HepG2 (cell line): ENCODE measurements at regions not wholly inside any gene's neighbourhood (a gene's known extent, or its start where the extent isn't known, plus 50 kb on each side); places are given as distances from the start of the nearest gene placed in this dataset.

Experiments used
- ATAC-seq: fragments of 200-7000 bp; cut with Tn5 transposase; 3 replicates; pipeline ENCODE4 v1.9.1; 2020; ENCODE audit warnings: mild to moderate bottlenecking, moderate library complexity
- BruUV-seq: library from RNA; stranded (reverse); fragments of 400-500 nt; replicated peaks from 2 replicates; lab custom pipeline; 2021; lab: Mats Ljungman, UMichigan
- CTCF ChIA-PET: fragments of 300-600 bp; formaldehyde crosslinking; extraction: SDS; loops from one replicate; lab custom pipeline; 2021; ENCODE audit warnings: low total read pairs, inconsistent platforms, low intra/inter-chr PET ratio; lab: Yijun Ruan, JAX
- POLR2A ChIA-PET: fragments of 350-600 bp; sonication (Branson Sonifier 250); formaldehyde crosslinking; loops from one replicate; lab custom pipeline; 2020; ENCODE audit warnings: antibody characterized with exemption, inconsistent platforms; lab: Yijun Ruan, JAX
- DNase-seq: peaks from one replicate; pipeline ENCODE4 v3.0.0-alpha.2; 2015; ENCODE audit warnings: low spot score
- FAIRE-seq: peaks from 3 replicates; lab custom pipeline; 2011; peaks lifted over from hg19 to GRCh38; lab: Jason Lieb, UNC
- H2AFZ ChIP-seq: one replicate; pipeline ENCODE4 v1.6.1; 2011; ENCODE audit warnings: low read length, inconsistent platforms
- H3K27ac ChIP-seq: fragments of 300-600 bp; 3 replicates; pipeline ENCODE4 v1.8.0; 2011; ENCODE audit warnings: mixed run types, mild to moderate bottlenecking, mixed read lengths, low read length, inconsistent platforms; ENCODE audit not compliant: insufficient read depth; ENCODE audit errors: extremely low read length
- H3K27me3 ChIP-seq, 2 experiments: fragments of 200-600 bp in 1 of 2; 2 replicates in 1 of 2; 3 replicates in 1 of 2; pipeline versions ENCODE4 v1.6.0 to v1.8.0; 2011; ENCODE audit warnings: low read length in 2 of 2, mild to moderate bottlenecking in 2 of 2, moderate library complexity in 2 of 2, inconsistent platforms in 1 of 2; ENCODE audit not compliant: insufficient read depth in 2 of 2, control insufficient read depth in 1 of 2
- H3K36me3 ChIP-seq, 2 experiments: fragments of 200-600 bp in 1 of 2; replicated peaks in 1 of 2; 2 replicates in 1 of 2; 3 replicates in 1 of 2; pipeline versions ENCODE4 v1.5.1 to v1.8.0; 2011; ENCODE audit warnings: low read length in 2 of 2, inconsistent platforms in 1 of 2; ENCODE audit not compliant: insufficient read depth in 2 of 2, control insufficient read depth in 1 of 2
- H3K4me1 ChIP-seq: 2 replicates; pipeline ENCODE4 v1.5.1; 2012; ENCODE audit warnings: low read length, inconsistent platforms; ENCODE audit not compliant: insufficient read depth
- H3K4me2 ChIP-seq: 2 replicates; pipeline ENCODE4 v1.6.0; 2011; ENCODE audit warnings: low read depth, low read length, inconsistent platforms
- H3K4me3 ChIP-seq, 3 experiments: fragments of 200-600 bp in 1 of 3; sonication (generic), shearing (Covaris generic) in 1 of 3; replicated peaks in 1 of 3; 2 replicates each; pipeline ENCODE4 v1.5.1; 2011 to 2016; ENCODE audit warnings: low read length in 3 of 3, inconsistent platforms in 2 of 3, low read depth in 2 of 3, mild to moderate bottlenecking in 2 of 3, control low read depth in 1 of 3, mixed read lengths in 1 of 3; ENCODE audit not compliant: insufficient read depth in 1 of 3
- H3K79me2 ChIP-seq: one replicate; pipeline ENCODE4 v1.6.1; 2011; ENCODE audit warnings: low read length, inconsistent platforms; ENCODE audit not compliant: insufficient read depth
- H3K9ac ChIP-seq: 2 replicates; pipeline ENCODE4 v1.6.0; 2011; ENCODE audit warnings: mild to moderate bottlenecking, low read depth, low read length, inconsistent platforms; ENCODE audit not compliant: insufficient read depth
- H3K9me3 ChIP-seq: 2 replicates; pipeline ENCODE4 v1.5.1; 2012; ENCODE audit warnings: mild to moderate bottlenecking, low read length
- H4K20me1 ChIP-seq: 2 replicates; pipeline ENCODE4 v1.6.0; 2011; ENCODE audit warnings: inconsistent platforms, mild to moderate bottlenecking, low read length, moderate library complexity; ENCODE audit not compliant: insufficient read depth
- MYNN ChIP-seq: sonication (generic); formaldehyde crosslinking; IDR thresholded peaks from 2 replicates; pipeline ENCODE4 v1.4.0; 2020; ENCODE audit warnings: mild to moderate bottlenecking, low read depth, missing genetic modification reagents
- RBFOX2 ChIP-seq: fragments of 200-400 bp; formaldehyde crosslinking; IDR thresholded peaks from 2 replicates; pipeline ENCODE4 v1.6.1; 2017; ENCODE audit warnings: low read depth, mild to moderate bottlenecking, low read length
- ZNF329 ChIP-seq: sonication (generic); formaldehyde crosslinking; IDR thresholded peaks from 2 replicates; pipeline ENCODE4 v1.9.0; 2021; ENCODE audit warnings: low read depth, mild to moderate bottlenecking, missing genetic modification reagents
- ZNF766 ChIP-seq: sonication (generic); formaldehyde crosslinking; IDR thresholded peaks from 2 replicates; pipeline ENCODE4 v1.5.0; 2020; ENCODE audit warnings: missing genetic modification reagents, borderline replicate concordance
- WGBS: methylation state at CpG from one replicate; pipeline ENCODE4 v1.1.6; 2017; ENCODE audit warnings: low lambda C conversion rate; 5-methylcytosine and 5-hydroxymethylcytosine counted together
- in situ Hi-C: cut with HindIII; loops from 2 replicates; pipeline ENCODE4 v1.10.0; 2017; ENCODE audit warnings: low pct_unique_long_range_greater_than_20kb; ENCODE audit not compliant: extremely low pct_ligation_motif_present
- intact Hi-C: fragments of 100-400 bp; cut with micrococcal nuclease; formaldehyde crosslinking; loops from one replicate; pipeline ENCODE4 v1.10.0; 2022; ENCODE audit not compliant: unreplicated experiment
- TF ChIP-seq, protein P1 (sequence below): IDR thresholded peaks from 2 replicates; pipeline ENCODE4 v1.6.1; 2016; ENCODE audit warnings: low read depth, missing genetic modification reagents, missing compliant biosample characterization

DNA sequence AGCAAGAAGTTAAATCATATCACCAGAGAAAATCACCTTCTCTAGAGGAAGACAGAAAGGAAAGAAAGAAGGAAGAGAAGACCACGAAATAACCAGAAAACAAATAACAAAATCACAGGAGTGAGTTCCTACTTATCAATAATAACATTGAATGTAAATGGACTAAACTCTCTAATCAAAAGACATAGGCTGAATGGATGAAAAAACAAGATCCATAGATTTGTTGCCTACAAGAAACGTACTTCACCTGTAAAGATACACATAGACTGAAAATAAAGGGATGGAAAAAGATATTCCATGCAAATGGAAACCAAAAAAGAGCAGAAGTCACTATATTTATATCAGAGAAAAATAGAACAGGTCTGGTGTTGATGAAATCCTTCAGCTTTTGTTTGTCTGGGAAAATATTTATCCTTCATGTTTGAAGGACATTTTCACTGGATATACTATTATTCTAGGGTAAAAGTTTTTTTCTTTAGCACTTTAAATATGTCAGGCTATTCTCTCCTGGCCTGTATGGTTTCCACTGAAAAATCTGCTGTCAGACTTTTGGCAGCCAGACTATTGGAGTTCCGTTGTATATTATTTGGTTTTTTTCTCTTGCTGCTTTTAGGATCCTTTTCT, 202.5 kb upstream of the DUSP10 start:
- ATAC-seq (no peak), FAIRE-seq (no peak), DNase-seq (no peak)
- Histone ChIP-seq H3K4me3 (no peak overlapping the region), H3K79me2 (no peaks in the 10 kb centered on the region), H4K20me1 (no peaks in the 10 kb centered on the region), H3K9me3 (peaks cover 30% of the 10 kb centered on the region), H3K9ac (no peak overlapping the region), H2AFZ (no peak overlapping the region), H3K27ac (no peak overlapping the region), H3K27me3 (no peaks in the 10 kb centered on the region), H3K36me3 (no peaks in the 10 kb centered on the region), H3K4me1 (0 out of 2 replicates have a peak, but pooled peaks cover 4% of the 10 kb centered on the region), H3K4me2 (no peak overlapping the region)
- BruUV-seq, result no TSS peak
- 1% methylated on average over 3 of the region's 3 CpGs for WGBS
- ChIA-PET CTCF (no interaction called here), POLR2A (no interaction called here)
- in situ Hi-C loops (no loop called here), intact Hi-C loops (no loop called here)
- TF ChIP-seq, protein P1, sequence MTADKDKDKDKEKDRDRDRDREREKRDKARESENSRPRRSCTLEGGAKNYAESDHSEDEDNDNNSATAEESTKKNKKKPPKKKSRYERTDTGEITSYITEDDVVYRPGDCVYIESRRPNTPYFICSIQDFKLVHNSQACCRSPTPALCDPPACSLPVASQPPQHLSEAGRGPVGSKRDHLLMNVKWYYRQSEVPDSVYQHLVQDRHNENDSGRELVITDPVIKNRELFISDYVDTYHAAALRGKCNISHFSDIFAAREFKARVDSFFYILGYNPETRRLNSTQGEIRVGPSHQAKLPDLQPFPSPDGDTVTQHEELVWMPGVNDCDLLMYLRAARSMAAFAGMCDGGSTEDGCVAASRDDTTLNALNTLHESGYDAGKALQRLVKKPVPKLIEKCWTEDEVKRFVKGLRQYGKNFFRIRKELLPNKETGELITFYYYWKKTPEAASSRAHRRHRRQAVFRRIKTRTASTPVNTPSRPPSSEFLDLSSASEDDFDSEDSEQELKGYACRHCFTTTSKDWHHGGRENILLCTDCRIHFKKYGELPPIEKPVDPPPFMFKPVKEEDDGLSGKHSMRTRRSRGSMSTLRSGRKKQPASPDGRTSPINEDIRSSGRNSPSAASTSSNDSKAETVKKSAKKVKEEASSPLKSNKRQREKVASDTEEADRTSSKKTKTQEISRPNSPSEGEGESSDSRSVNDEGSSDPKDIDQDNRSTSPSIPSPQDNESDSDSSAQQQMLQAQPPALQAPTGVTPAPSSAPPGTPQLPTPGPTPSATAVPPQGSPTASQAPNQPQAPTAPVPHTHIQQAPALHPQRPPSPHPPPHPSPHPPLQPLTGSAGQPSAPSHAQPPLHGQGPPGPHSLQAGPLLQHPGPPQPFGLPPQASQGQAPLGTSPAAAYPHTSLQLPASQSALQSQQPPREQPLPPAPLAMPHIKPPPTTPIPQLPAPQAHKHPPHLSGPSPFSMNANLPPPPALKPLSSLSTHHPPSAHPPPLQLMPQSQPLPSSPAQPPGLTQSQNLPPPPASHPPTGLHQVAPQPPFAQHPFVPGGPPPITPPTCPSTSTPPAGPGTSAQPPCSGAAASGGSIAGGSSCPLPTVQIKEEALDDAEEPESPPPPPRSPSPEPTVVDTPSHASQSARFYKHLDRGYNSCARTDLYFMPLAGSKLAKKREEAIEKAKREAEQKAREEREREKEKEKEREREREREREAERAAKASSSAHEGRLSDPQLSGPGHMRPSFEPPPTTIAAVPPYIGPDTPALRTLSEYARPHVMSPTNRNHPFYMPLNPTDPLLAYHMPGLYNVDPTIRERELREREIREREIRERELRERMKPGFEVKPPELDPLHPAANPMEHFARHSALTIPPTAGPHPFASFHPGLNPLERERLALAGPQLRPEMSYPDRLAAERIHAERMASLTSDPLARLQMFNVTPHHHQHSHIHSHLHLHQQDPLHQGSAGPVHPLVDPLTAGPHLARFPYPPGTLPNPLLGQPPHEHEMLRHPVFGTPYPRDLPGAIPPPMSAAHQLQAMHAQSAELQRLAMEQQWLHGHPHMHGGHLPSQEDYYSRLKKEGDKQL (CRISPR knock-in tag), result no peak
- no peak for TF ChIP-seq ZNF329
- TF ChIP-seq MYNN (CRISPR knock-in tag), result no peak
- TF ChIP-seq ZNF766 (CRISPR knock-in tag), result no peak
- no peak for TF ChIP-seq RBFOX2
